GM10248 (cell line): ENCODE measurements at regions not wholly inside any gene's neighbourhood (a gene's known extent, or its start where the extent isn't known, plus 50 kb on each side); places are given as distances from the start of the nearest gene placed in this dataset.

Experiments
- CTCF ChIA-PET: fragments of 300-600 bp; sonication (Branson Sonifier 250); formaldehyde crosslinking; extraction: SDS; loops from one replicate; lab custom pipeline; 2021; ENCODE audit warnings: antibody characterized with exemption; lab: Yijun Ruan, JAX
- POLR2A ChIA-PET: fragments of 350-650 bp; sonication (Branson Sonifier 250); formaldehyde crosslinking; extraction: SDS; loops from one replicate; lab custom pipeline; 2020; ENCODE audit warnings: antibody characterized with exemption; lab: Yijun Ruan, JAX
- DNase-seq: peaks from one replicate; pipeline ENCODE4 v3.0.0; 2012; ENCODE audit errors: extremely low spot score
- CTCF ChIP-seq: IDR thresholded peaks from 2 replicates; pipeline ENCODE4 v1.5.1; 2012; ENCODE audit warnings: mild to moderate bottlenecking, low read depth; ENCODE audit errors: extremely low read depth, missing control alignments, control extremely low read depth

GRCh38 chr1:103960045-103960444 lies 210.3 kb downstream of the AMY1C start:
- no peak for TF ChIP-seq CTCF
- DNase-seq = no peak
- POLR2A ChIA-PET = no interaction called here
- CTCF ChIA-PET = interaction anchor here (1.3 to 2.0 kb wide), 3 partner anchors 9 to 34 kb away, joined by 3 to 10 read pairs (median 6); no protein-coding TSS in a partner anchor

- no peak for TF ChIP-seq CTCF
- DNase-seq = no peak
- ChIA-PET CTCF (interaction anchor here (1.8 to 2.0 kb wide), 2 partner anchors 10 to 13 kb away, joined by 6 to 10 read pairs; no protein-coding TSS in a partner anchor), POLR2A (no interaction called here)
Measured at GRCh38 chr1:103960710-103961109, 211.0 kb downstream of the AMY1C start.

GRCh38 chr1:103986792-103987191 lies 237.1 kb downstream of the AMY1C start:
- POLR2A ChIA-PET = no interaction called here
- DNase-seq = no peak
- CTCF ChIA-PET = no interaction called here
- no peak for TF ChIP-seq CTCF

- DNase-seq = no peak
- TF ChIP-seq CTCF = no peak
- POLR2A ChIA-PET = no interaction called here
- CTCF ChIA-PET = no interaction called here
Measured at GRCh38 chr1:103997631-103998030, 247.9 kb downstream of the AMY1C start.

- no peak for DNase-seq
- TF ChIP-seq CTCF = no peak
- ChIA-PET POLR2A (no interaction called here), CTCF (interaction anchor here (0.7 to 1.6 kb wide), 4 partner anchors 9 to 19 kb away, joined by 3 to 6 read pairs (median 4); no protein-coding TSS in a partner anchor)
Measured at GRCh38 chr1:104018922-104019674, 269.4 kb downstream of the AMY1C start.

- DNase-seq = no peak
- TF ChIP-seq CTCF = no peak
- POLR2A ChIA-PET = no interaction called here
- CTCF ChIA-PET = interaction anchor here (0.7 kb wide), 1 partner anchor 19 kb away, joined by 4 read pairs; no protein-coding TSS in a partner anchor
Measured at GRCh38 chr1:104019675-104020049, 270.0 kb downstream of the AMY1C start.
